GM18870 (cell line): ENCODE measurements at regions not wholly inside any gene's neighbourhood (a gene's known extent, or its start where the extent isn't known, plus 50 kb on each side); places are given as distances from the start of the nearest gene placed in this dataset.
"Not testable (repeated sequence)": the region's sequence is repeated elsewhere in the genome, so short reads cannot be mapped to it uniquely, and the experiment has no call there.

Experiments
- ATAC-seq: cut with Tn5 transposase; IDR thresholded peaks from one replicate; pipeline ENCODE4 v1.9.1; 2021; ENCODE audit warnings: moderate library complexity; ENCODE audit not compliant: unreplicated experiment

- ATAC-seq, result not testable (repeated sequence)
Observed at GRCh38 chr6:28621268-28621667, 95.6 kb downstream of the GPX5 start.

- not testable (repeated sequence) for ATAC-seq
Observed at GRCh38 chr6:28623242-28623641, 97.6 kb downstream of the GPX5 start.

GRCh38 chr6:28626386-28626785, 100.7 kb downstream of the GPX5 start:
- not testable (repeated sequence) for ATAC-seq

- ATAC-seq, result no peak
Observed at GRCh38 chr6:28632326-28632851, 106.7 kb downstream of the GPX5 start.

GRCh38 chr6:28633445-28634215, 107.9 kb downstream of the GPX5 start:
- ATAC-seq, result no peak

- no peak for ATAC-seq
Observed at GRCh38 chr6:28634411-28634760, 108.7 kb downstream of the GPX5 start.

GRCh38 chr6:28634761-28635546, 109.3 kb downstream of the GPX5 start:
- ATAC-seq, result no peak

GRCh38 chr6:28635547-28636158, 110.0 kb downstream of the GPX5 start:
- no peak for ATAC-seq

GRCh38 chr6:28638787-28639430, 113.2 kb downstream of the GPX5 start:
- no peak for ATAC-seq

- ATAC-seq, result not testable (repeated sequence)
Observed at GRCh38 chr6:28639445-28640290, 114.0 kb downstream of the GPX5 start.

- no peak for ATAC-seq
Observed at GRCh38 chr6:28643017-28643740, 117.5 kb downstream of the GPX5 start.

- ATAC-seq, result no peak
Observed at GRCh38 chr6:28646650-28647049, 121.0 kb downstream of the GPX5 start.

GRCh38 chr6:28648035-28648877, 122.6 kb downstream of the GPX5 start:
- ATAC-seq, result no peak

GRCh38 chr6:28648878-28649375, 123.2 kb downstream of the GPX5 start:
- ATAC-seq, result no peak

- no peak for ATAC-seq
Observed at GRCh38 chr6:28651161-28651560, 125.5 kb downstream of the GPX5 start.

GRCh38 chr6:28653876-28654275, 128.2 kb downstream of the GPX5 start:
- no peak for ATAC-seq

- ATAC-seq, result no peak
Observed at GRCh38 chr6:28655164-28655563, 129.5 kb downstream of the GPX5 start.

- ATAC-seq, result no peak
Observed at GRCh38 chr6:28656715-28657114, 131.0 kb downstream of the GPX5 start.
